Stimulated activated CD4-positive, alpha-beta T cell treated with anti-CD3 and anti-CD28 coated beads, Interleukin-4, amount 100 ng/mL, for 48 hours (primary cell): ENCODE measurements at regions not wholly inside any gene's neighbourhood (a gene's known extent, or its start where the extent isn't known, plus 50 kb on each side); places are given as distances from the start of the nearest gene placed in this dataset.
"Not testable (repeated sequence)": the region's sequence is repeated elsewhere in the genome, so short reads cannot be mapped to it uniquely, and the experiment has no call there.

Source experiments
- DNase-seq, 2 donors: peaks; one replicate each; pipeline ENCODE4 v3.0.0-alpha.2; 2020; ENCODE audit warnings: low read depth in 2 of 2

- DNase-seq = no peak
These were observed 284.2 kb upstream of the ATP11B start for GRCh38 chr3:182508919-182509711.

GRCh38 chr3:182509844-182510460 lies 283.4 kb upstream of the ATP11B start:
- DNase-seq = no peak

GRCh38 chr3:182514236-182514964 lies 278.9 kb upstream of the ATP11B start:
- no peak for DNase-seq

GRCh38 chr3:182516597-182517336 lies 276.5 kb upstream of the ATP11B start:
- no peak for DNase-seq

GRCh38 chr3:182519569-182519968 lies 273.7 kb upstream of the ATP11B start:
- no peak for DNase-seq

GRCh38 chr3:182521339-182521738 lies 272.0 kb upstream of the ATP11B start:
- DNase-seq = no peak

- DNase-seq = not testable (repeated sequence)
These were observed 269.9 kb upstream of the ATP11B start for GRCh38 chr3:182523424-182523823.

GRCh38 chr3:182523836-182524235 lies 269.5 kb upstream of the ATP11B start:
- DNase-seq = no peak

GRCh38 chr3:182524711-182525401 lies 268.4 kb upstream of the ATP11B start:
- DNase-seq = no peak

- DNase-seq = no peak
These were observed 267.4 kb upstream of the ATP11B start for GRCh38 chr3:182525766-182526374.

- no peak for DNase-seq
These were observed 265.6 kb upstream of the ATP11B start for GRCh38 chr3:182527745-182528144.

GRCh38 chr3:182530316-182530715 lies 263.0 kb upstream of the ATP11B start:
- DNase-seq = no peak

- DNase-seq = no peak
These were observed 259.9 kb upstream of the ATP11B start for GRCh38 chr3:182533394-182533793.

GRCh38 chr3:182544542-182544941 lies 248.8 kb upstream of the ATP11B start:
- no peak for DNase-seq

- no peak for DNase-seq
These were observed 231.0 kb upstream of the ATP11B start for GRCh38 chr3:182562274-182562673.

- DNase-seq = no peak
These were observed 227.1 kb upstream of the ATP11B start for GRCh38 chr3:182565916-182566796.

- no peak for DNase-seq
These were observed 225.6 kb upstream of the ATP11B start for GRCh38 chr3:182567700-182568099.

GRCh38 chr3:182568261-182568660 lies 225.0 kb upstream of the ATP11B start:
- no peak for DNase-seq

- DNase-seq = no peak
These were observed 224.4 kb upstream of the ATP11B start for GRCh38 chr3:182568876-182569275.
